ENCODE measurements at regions not wholly inside any gene's neighbourhood (a gene's known extent, or its start where the extent isn't known, plus 50 kb on each side); places are given as distances from the start of the nearest gene placed in this dataset.

- H3K36me3 ChIP-seq (ENCODE audit: low read depth), result no peaks in the 10 kb centered on the region
- intact Hi-C loops (cut with DNase I, micrococcal nuclease), result no loop called here
- no peak overlapping the region for H3K4me3 ChIP-seq
- no peak for DNase-seq
- no peaks in the 10 kb centered on the region for H3K9me3 ChIP-seq
- no peak for TF ChIP-seq CTCF (IDR thresholded peaks at IDR 0.05)
- H3K4me1 ChIP-seq (ENCODE audit: low read depth), result no peaks in the 10 kb centered on the region
- no peak for ATAC-seq
These were observed 77.2 kb upstream of the SEMA6D start for GRCh38 chr15:47640079-47640478.

GRCh38 chr15:47640901-47641300 lies 76.4 kb upstream of the SEMA6D start:
- Histone ChIP-seq H3K36me3 (ENCODE audit: low read depth) (no peaks in the 10 kb centered on the region), H3K4me3 (no peak overlapping the region), H3K9me3 (no peaks in the 10 kb centered on the region), H3K4me1 (ENCODE audit: low read depth) (no peaks in the 10 kb centered on the region)
- no peak for DNase-seq
- no peak for ATAC-seq
- no peak for TF ChIP-seq CTCF (IDR thresholded peaks at IDR 0.05)
- intact Hi-C loops (cut with DNase I, micrococcal nuclease), result no loop called here

- ATAC-seq, result no peak
- no peak for TF ChIP-seq CTCF (IDR thresholded peaks at IDR 0.05)
- DNase-seq, result no peak
- H3K4me1 ChIP-seq (ENCODE audit: low read depth), result no peaks in the 10 kb centered on the region
- H3K9me3 ChIP-seq, result no peaks in the 10 kb centered on the region
- H3K36me3 ChIP-seq (ENCODE audit: low read depth), result no peaks in the 10 kb centered on the region
- intact Hi-C loops (cut with DNase I, micrococcal nuclease), result no loop called here
- no peak overlapping the region for H3K4me3 ChIP-seq
These were observed 72.6 kb upstream of the SEMA6D start for GRCh38 chr15:47644722-47645121.

- Histone ChIP-seq H3K9me3 (no peaks in the 10 kb centered on the region), H3K36me3 (ENCODE audit: low read depth) (no peaks in the 10 kb centered on the region), H3K4me3 (no peak overlapping the region), H3K4me1 (ENCODE audit: low read depth) (no peaks in the 10 kb centered on the region)
- no peak for TF ChIP-seq CTCF (IDR thresholded peaks at IDR 0.05)
- ATAC-seq, result no peak
- intact Hi-C loops (cut with DNase I, micrococcal nuclease), result no loop called here
- no peak for DNase-seq
These were observed 66.7 kb upstream of the SEMA6D start for GRCh38 chr15:47650564-47650963.

- intact Hi-C loops (cut with DNase I, micrococcal nuclease), result no loop called here
- no peaks in the 10 kb centered on the region for H3K36me3 ChIP-seq (ENCODE audit: low read depth)
- DNase-seq (no peak), ATAC-seq (no peak)
- no peaks in the 10 kb centered on the region for H3K9me3 ChIP-seq
- no peak for TF ChIP-seq CTCF (IDR thresholded peaks at IDR 0.05)
- no peaks in the 10 kb centered on the region for H3K4me1 ChIP-seq (ENCODE audit: low read depth)
- H3K4me3 ChIP-seq, result no peak overlapping the region
These were observed 65.0 kb upstream of the SEMA6D start for GRCh38 chr15:47652328-47652727.

- no peaks in the 10 kb centered on the region for H3K36me3 ChIP-seq (ENCODE audit: low read depth)
- no peak for ATAC-seq
- H3K9me3 ChIP-seq, result no peaks in the 10 kb centered on the region
- H3K4me1 ChIP-seq (ENCODE audit: low read depth), result no peaks in the 10 kb centered on the region
- no peak overlapping the region for H3K4me3 ChIP-seq
- TF ChIP-seq CTCF (IDR thresholded peaks at IDR 0.05), result no peak
- DNase-seq, result no peak
- intact Hi-C loops (cut with DNase I, micrococcal nuclease), result no loop called here
These were observed 64.5 kb upstream of the SEMA6D start for GRCh38 chr15:47652844-47653243.
